CD14-positive monocyte (primary cell): ENCODE measurements at regions not wholly inside any gene's neighbourhood (a gene's known extent, or its start where the extent isn't known, plus 50 kb on each side); places are given as distances from the start of the nearest gene placed in this dataset.

Experiments used
- DNase-seq, 3 donors: peaks; one replicate each; pipeline ENCODE4 v3.0.0-alpha.2; 2011 to 2022
- H2AFZ ChIP-seq: 2 replicates; pipeline ENCODE4 v1.6.0; 2012; ENCODE audit warnings: mild to moderate bottlenecking, low read depth, low read length, inconsistent platforms; ENCODE audit not compliant: insufficient read depth, poor library complexity, severe bottlenecking
- H3K27ac ChIP-seq, 2 donors: 1 replicate in 1 of 2; 2 replicates in 1 of 2; pipeline ENCODE4 v1.5.1; 2012 to 2013; ENCODE audit warnings: low read length in 2 of 2, control low read depth in 1 of 2, inconsistent platforms in 1 of 2, low read depth in 1 of 2, mild to moderate bottlenecking in 1 of 2
- H3K27me3 ChIP-seq, 2 donors: one replicate each; pipeline versions ENCODE4 v1.6.0 to v1.6.1; 2011 to 2013; ENCODE audit warnings: low read length in 2 of 2; ENCODE audit not compliant: control insufficient read depth in 2 of 2, insufficient read depth in 2 of 2
- H3K36me3 ChIP-seq, 2 donors: replicated peaks in 1 of 2; 1 replicate in 1 of 2; 2 replicates in 1 of 2; pipeline versions ENCODE4 v1.5.1 to v1.6.1; 2012 to 2013; ENCODE audit warnings: low read length in 2 of 2, control low read depth in 1 of 2, inconsistent platforms in 1 of 2, mild to moderate bottlenecking in 1 of 2; ENCODE audit not compliant: insufficient read depth in 2 of 2, control insufficient read depth in 1 of 2
- H3K4me1 ChIP-seq, 2 donors: 1 replicate in 1 of 2; 2 replicates in 1 of 2; pipeline versions ENCODE4 v1.5.1 to v1.6.1; 2012 to 2013; ENCODE audit warnings: low read length in 2 of 2, control low read depth in 1 of 2, inconsistent platforms in 1 of 2, mild to moderate bottlenecking in 1 of 2, moderate library complexity in 1 of 2; ENCODE audit not compliant: insufficient read depth in 2 of 2, control insufficient read depth in 1 of 2
- H3K4me2 ChIP-seq: replicated peaks from 2 replicates; pipeline ENCODE3; 2012; ENCODE audit warnings: low read length, moderate library complexity, mild to moderate bottlenecking; ENCODE audit not compliant: poor library complexity, severe bottlenecking; ENCODE audit errors: extremely low read depth
- H3K4me3 ChIP-seq, 3 experiments: fragments of 200-600 bp in 1 of 3; sonication (generic) in 1 of 3; replicated peaks in 1 of 3; 1 replicate in 2 of 3; 2 replicates in 1 of 3; pipeline ENCODE4 v1.5.1; 2011 to 2013; ENCODE audit warnings: low read length in 3 of 3, mild to moderate bottlenecking in 3 of 3, control low read depth in 2 of 3, low read depth in 2 of 3, inconsistent platforms in 1 of 3, moderate library complexity in 1 of 3
- H3K79me2 ChIP-seq: 2 replicates; pipeline ENCODE4 v1.6.0; 2012; ENCODE audit warnings: mild to moderate bottlenecking, control low read depth, inconsistent platforms, low read length, moderate library complexity; ENCODE audit not compliant: insufficient read depth
- H3K9ac ChIP-seq: 2 replicates; pipeline ENCODE4 v1.6.0; 2017; ENCODE audit warnings: low read length, mild to moderate bottlenecking; ENCODE audit not compliant: insufficient read depth, poor library complexity, severe bottlenecking
- H3K9me3 ChIP-seq, 2 donors: replicated peaks in 1 of 2; 1 replicate in 1 of 2; 2 replicates in 1 of 2; pipeline versions ENCODE4 v1.5.1 to v1.6.1; 2012 to 2013; ENCODE audit warnings: low read length in 2 of 2, control low read depth in 1 of 2; ENCODE audit not compliant: control insufficient read depth in 1 of 2, insufficient read depth in 1 of 2
- H4K20me1 ChIP-seq: 2 replicates; pipeline ENCODE4 v1.6.0; 2012; ENCODE audit warnings: mild to moderate bottlenecking, low read length, control low read depth, moderate library complexity; ENCODE audit not compliant: insufficient read depth
- H3K27ac Mint-ChIP-seq, 7 donors: one replicate each; pipeline ENCODE4 v1.8.0; 2020; ENCODE audit warnings: mild to moderate bottlenecking in 7 of 7, mixed read lengths in 7 of 7, moderate library complexity in 6 of 7, inconsistent platforms in 2 of 7
- H3K27me3 Mint-ChIP-seq, 3 donors: one replicate each; pipeline ENCODE4 v1.8.0; 2021 to 2022; ENCODE audit warnings: low read depth in 3 of 3, mild to moderate bottlenecking in 3 of 3, mixed read lengths in 3 of 3, moderate library complexity in 3 of 3, inconsistent platforms in 1 of 3
- H3K36me3 Mint-ChIP-seq, 2 donors: one replicate each; pipeline ENCODE4 v1.8.0; 2020; ENCODE audit warnings: mixed read lengths in 2 of 2, inconsistent platforms in 1 of 2, mild to moderate bottlenecking in 1 of 2
- H3K4me1 Mint-ChIP-seq: one replicate; pipeline ENCODE4 v1.8.0; 2020; ENCODE audit warnings: mild to moderate bottlenecking, mixed read lengths
- H3K4me3 Mint-ChIP-seq, 2 donors: one replicate each; pipeline ENCODE4 v1.8.0; 2020; ENCODE audit warnings: mild to moderate bottlenecking in 2 of 2, mixed read lengths in 2 of 2, moderate library complexity in 1 of 2
- H3K9me3 Mint-ChIP-seq, 7 donors: one replicate each; pipeline ENCODE4 v1.8.0; 2020 to 2022; ENCODE audit warnings: mixed read lengths in 7 of 7, mild to moderate bottlenecking in 6 of 7, moderate library complexity in 6 of 7, inconsistent platforms in 2 of 7
- CTCF ChIP-seq: fragments of 200-600 bp; IDR thresholded peaks from one replicate; pipeline ENCODE4 v1.8.0; 2022; ENCODE audit warnings: antibody characterized with exemption, mild to moderate bottlenecking
- WGBS: methylation state at CpG from one replicate; pipeline ENCODE4 v1.1.5; 2013; ENCODE audit warnings: missing lambda C conversion rate; ENCODE audit not compliant: insufficient coverage; 5-methylcytosine and 5-hydroxymethylcytosine counted together
- intact Hi-C, 2 donors: fragments of 100-400 bp; cut with micrococcal nuclease; formaldehyde crosslinking; loops; one replicate each; pipeline versions ENCODE4 v1.15.0 to v1.15.1; 2023

GRCh38 chr11:122224867-122225266 lies 108.9 kb upstream of the BLID start:
- no peaks in the 10 kb centered on the region for H4K20me1 ChIP-seq
- Mint-ChIP-seq H3K4me3 (no peak overlapping the region), H3K27me3 (peaks cover 1 to 3% (median 2%) of the 10 kb centered on the region in 3 donors), H3K27ac (no peak overlapping the region), H3K9me3 (no peaks in the 10 kb centered on the region), H3K4me1 (no peaks in the 10 kb centered on the region), H3K36me3 (no peaks in the 10 kb centered on the region)
- no peaks in the 10 kb centered on the region for H3K9me3 ChIP-seq
- peaks cover 6 to 7% of the 10 kb centered on the region in 2 donors for H3K4me1 ChIP-seq
- WGBS: 94% methylated on average over 2 of the region's 2 CpGs
- no peaks in the 10 kb centered on the region for H3K79me2 ChIP-seq
- no peak overlapping the region for H3K4me2 ChIP-seq
- DNase-seq: no peak
- H3K27ac ChIP-seq: no peak overlapping the region
- no peak overlapping the region for H2AFZ ChIP-seq
- no peak overlapping the region for H3K9ac ChIP-seq
- H3K36me3 ChIP-seq: no peaks in the 10 kb centered on the region
- intact Hi-C loops: no loop called here
- no peaks in the 10 kb centered on the region for H3K27me3 ChIP-seq
- no peak for TF ChIP-seq CTCF
- H3K4me3 ChIP-seq: no peak overlapping the region

- Mint-ChIP-seq H3K27me3 (peaks cover 0 to 5% (median 0%) of the 10 kb centered on the region in 3 donors), H3K27ac (no peak overlapping the region), H3K36me3 (no peaks in the 10 kb centered on the region), H3K9me3 (no peaks in the 10 kb centered on the region), H3K4me1 (peaks cover 3% of the 10 kb centered on the region), H3K4me3 (no peak overlapping the region)
- Histone ChIP-seq H3K9me3 (no peaks in the 10 kb centered on the region), H3K4me2 (no peak overlapping the region), H3K27me3 (no peaks in the 10 kb centered on the region), H3K36me3 (no peaks in the 10 kb centered on the region), H4K20me1 (no peaks in the 10 kb centered on the region), H3K79me2 (no peaks in the 10 kb centered on the region), H3K9ac (no peak overlapping the region), H3K4me1 (peaks cover 0 to under 1% of the 10 kb centered on the region in 2 donors), H2AFZ (no peak overlapping the region), H3K4me3 (no peak overlapping the region), H3K27ac (no peak overlapping the region)
- no CpG with 5 or more reads among the region's 2 CpGs for WGBS
- no peak for TF ChIP-seq CTCF
- intact Hi-C loops: no loop called here
- DNase-seq: no peak
These were observed 104.3 kb upstream of the BLID start for GRCh38 chr11:122220321-122220720.
